ENCODE measurements at regions not wholly inside any gene's neighbourhood (a gene's known extent, or its start where the extent isn't known, plus 50 kb on each side); places are given as distances from the start of the nearest gene placed in this dataset.

- intact Hi-C loops (cut with DNase I; ENCODE audit: low total_unique reads) = no loop called here
- WGBS, 2 donors (ENCODE audit: low coverage in 1 of 2) = 43% methylated on average over 2 of the region's 2 CpGs; no CpG with 5 or more reads in 1 of the 2 donors
- in situ Hi-C loops (cut with MboI; ENCODE audit: low pct_ligation_motif_present in 1 of 4, low pct_unique_long_range_greater_than_20kb in 1 of 4, low sequenced_read_pairs in 3 of 4) = no loop called here
Observed at GRCh38 chr11:95675585-95675984, 114.0 kb downstream of the FAM76B start.

DNA sequence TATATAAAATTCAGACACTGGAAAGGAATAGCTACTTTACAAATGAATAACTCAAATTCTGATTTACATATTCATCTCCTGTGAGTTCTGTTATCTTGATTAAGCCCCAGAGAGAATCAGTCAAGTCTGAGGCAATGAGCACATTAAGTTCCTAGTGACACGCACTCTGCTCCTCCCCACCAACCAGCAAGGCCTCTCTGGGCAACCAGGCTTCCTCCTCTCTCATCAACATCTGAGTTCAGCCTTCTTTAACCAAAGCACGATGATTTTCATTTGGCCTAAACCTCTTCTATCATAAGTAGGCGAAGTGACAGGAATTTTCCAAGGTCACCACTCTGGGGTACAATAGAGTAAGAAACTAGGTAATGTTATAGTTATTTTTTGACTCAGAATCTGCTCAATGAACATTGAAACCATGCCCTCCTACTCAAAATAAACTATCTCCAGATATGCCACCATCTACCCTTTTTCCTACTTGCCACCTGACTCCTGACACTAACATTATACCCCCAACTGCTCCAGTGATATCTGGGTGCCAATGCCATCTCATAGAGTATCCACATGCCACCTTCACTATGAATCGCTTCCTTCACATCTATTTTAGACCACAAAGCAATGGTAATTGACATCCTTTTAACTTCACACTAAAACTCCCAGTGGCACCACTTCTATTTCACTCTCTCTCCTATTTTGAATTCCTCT, 114.8 kb downstream of the FAM76B start:
- no peak overlapping the region for H3K4me3 ChIP-seq
- H3K4me1 ChIP-seq = peaks cover 0 to under 1% (median 0%) of the 10 kb centered on the region in 4 donors
- WGBS, 2 donors (ENCODE audit: low coverage in 1 of 2) = 89 to 100% methylated on average over 1 to 4 of the region's 4 CpGs
- TF ChIP-seq, protein P1, sequence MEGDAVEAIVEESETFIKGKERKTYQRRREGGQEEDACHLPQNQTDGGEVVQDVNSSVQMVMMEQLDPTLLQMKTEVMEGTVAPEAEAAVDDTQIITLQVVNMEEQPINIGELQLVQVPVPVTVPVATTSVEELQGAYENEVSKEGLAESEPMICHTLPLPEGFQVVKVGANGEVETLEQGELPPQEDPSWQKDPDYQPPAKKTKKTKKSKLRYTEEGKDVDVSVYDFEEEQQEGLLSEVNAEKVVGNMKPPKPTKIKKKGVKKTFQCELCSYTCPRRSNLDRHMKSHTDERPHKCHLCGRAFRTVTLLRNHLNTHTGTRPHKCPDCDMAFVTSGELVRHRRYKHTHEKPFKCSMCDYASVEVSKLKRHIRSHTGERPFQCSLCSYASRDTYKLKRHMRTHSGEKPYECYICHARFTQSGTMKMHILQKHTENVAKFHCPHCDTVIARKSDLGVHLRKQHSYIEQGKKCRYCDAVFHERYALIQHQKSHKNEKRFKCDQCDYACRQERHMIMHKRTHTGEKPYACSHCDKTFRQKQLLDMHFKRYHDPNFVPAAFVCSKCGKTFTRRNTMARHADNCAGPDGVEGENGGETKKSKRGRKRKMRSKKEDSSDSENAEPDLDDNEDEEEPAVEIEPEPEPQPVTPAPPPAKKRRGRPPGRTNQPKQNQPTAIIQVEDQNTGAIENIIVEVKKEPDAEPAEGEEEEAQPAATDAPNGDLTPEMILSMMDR (IDR thresholded peaks at IDR 0.05) = no peak
- TF ChIP-seq POLR2AphosphoS5 (IDR thresholded peaks at IDR 0.05) (no peak), POLR2A (IDR thresholded peaks at IDR 0.05) (no peak), EP300 (IDR thresholded peaks at IDR 0.05; ENCODE audit: low read depth) (no peak)
- no peaks in the 10 kb centered on the region for H3K9me3 ChIP-seq
- DNase-seq = no peak
- no peak overlapping the region for H3K27ac ChIP-seq
- H3K36me3 ChIP-seq = no peaks in the 10 kb centered on the region
- intact Hi-C loops (cut with DNase I; ENCODE audit: low total_unique reads) (no loop called here), in situ Hi-C loops (cut with MboI; ENCODE audit: low pct_ligation_motif_present in 1 of 4, low pct_unique_long_range_greater_than_20kb in 1 of 4, low sequenced_read_pairs in 3 of 4) (no loop called here)
- no peaks in the 10 kb centered on the region for H3K27me3 ChIP-seq

More at GRCh38 chr11:95675585-95675984, 114.0 kb downstream of the FAM76B start:
- no peaks in the 10 kb centered on the region for H3K9me3 ChIP-seq
- no peak for DNase-seq
- H3K4me1 ChIP-seq = peaks cover 0 to 8% (median 0%) of the 10 kb centered on the region in 4 donors
- no peak for TF ChIP-seq POLR2AphosphoS5 (IDR thresholded peaks at IDR 0.05)
- no peak for TF ChIP-seq EP300 (IDR thresholded peaks at IDR 0.05; ENCODE audit: low read depth)
- TF ChIP-seq POLR2A (IDR thresholded peaks at IDR 0.05) = no peak
- TF ChIP-seq, protein P1 (IDR thresholded peaks at IDR 0.05) = no peak
- no peak overlapping the region for H3K4me3 ChIP-seq
- H3K27me3 ChIP-seq = no peaks in the 10 kb centered on the region
- no peak overlapping the region for H3K27ac ChIP-seq
- no peaks in the 10 kb centered on the region for H3K36me3 ChIP-seq

GRCh38 chr11:95671768-95672167, 117.8 kb downstream of the FAM76B start:
- Histone ChIP-seq H3K36me3 (no peaks in the 10 kb centered on the region), H3K27me3 (no peaks in the 10 kb centered on the region), H3K27ac (no peak overlapping the region), H3K9me3 (no peaks in the 10 kb centered on the region), H3K4me3 (no peak overlapping the region), H3K4me1 (no peaks in the 10 kb centered on the region)
- 35 to 80% methylated on average over 1 to 2 of the region's 2 CpGs for WGBS, 2 donors (ENCODE audit: low coverage in 1 of 2)
- in situ Hi-C loops (cut with MboI; ENCODE audit: low pct_ligation_motif_present in 1 of 4, low pct_unique_long_range_greater_than_20kb in 1 of 4, low sequenced_read_pairs in 3 of 4) = no loop called here
- DNase-seq = no peak
- intact Hi-C loops (cut with DNase I; ENCODE audit: low total_unique reads) = loop anchor here (2.0 kb wide), 1 partner anchor 29 kb away; no protein-coding TSS in a partner anchor
- TF ChIP-seq POLR2AphosphoS5 (IDR thresholded peaks at IDR 0.05) = peak in 2 of 3 donors; percentile 35 to 62
- TF ChIP-seq, protein P1 (IDR thresholded peaks at IDR 0.05) = no peak

GRCh38 chr11:95668131-95668530, 121.5 kb downstream of the FAM76B start:
- no peak overlapping the region for H3K27ac ChIP-seq
- in situ Hi-C loops (cut with MboI; ENCODE audit: low pct_ligation_motif_present in 1 of 4, low pct_unique_long_range_greater_than_20kb in 1 of 4, low sequenced_read_pairs in 3 of 4) = no loop called here
- DNase-seq = no peak

More at GRCh38 chr11:95668131-95668530, 121.5 kb downstream of the FAM76B start:
- Histone ChIP-seq H3K9me3 (no peaks in the 10 kb centered on the region), H3K4me3 (no peak overlapping the region), H3K27me3 (no peaks in the 10 kb centered on the region), H3K36me3 (no peaks in the 10 kb centered on the region), H3K4me1 (no peaks in the 10 kb centered on the region)
- 40 to 52% methylated on average over 3 of the region's 3 CpGs for WGBS, 2 donors (ENCODE audit: low coverage in 1 of 2)
- TF ChIP-seq POLR2A (IDR thresholded peaks at IDR 0.05) = no peak
- no peak for TF ChIP-seq POLR2AphosphoS5 (IDR thresholded peaks at IDR 0.05)
- no peak for TF ChIP-seq EP300 (IDR thresholded peaks at IDR 0.05; ENCODE audit: low read depth)
- TF ChIP-seq, protein P1 (IDR thresholded peaks at IDR 0.05) = no peak
- intact Hi-C loops (cut with DNase I; ENCODE audit: low total_unique reads) = no loop called here

All from transverse colon (tissue), 4 donors.